KMS-11 (cell line): ENCODE measurements at regions not wholly inside any gene's neighbourhood (a gene's known extent, or its start where the extent isn't known, plus 50 kb on each side); places are given as distances from the start of the nearest gene placed in this dataset.

Experiments used
- H2AFZ ChIP-seq: fragments of 200-600 bp; sonication (generic); 2 replicates; pipeline ENCODE4 v1.6.1; 2016; ENCODE audit warnings: antibody characterized with exemption, mixed run types, low read depth
- H3K27ac ChIP-seq: fragments of 200-600 bp; sonication (generic); 2 replicates; pipeline ENCODE4 v1.6.1; 2016; ENCODE audit warnings: mild to moderate bottlenecking, mixed run types
- H3K27me3 ChIP-seq: fragments of 200-600 bp; sonication (generic); 2 replicates; pipeline ENCODE4 v1.6.1; 2017; ENCODE audit warnings: mild to moderate bottlenecking, low read depth, mixed run types, moderate library complexity; ENCODE audit not compliant: insufficient read depth
- H3K36me3 ChIP-seq: fragments of 200-600 bp; sonication (generic); 2 replicates; pipeline ENCODE4 v1.6.1; 2017; ENCODE audit warnings: mild to moderate bottlenecking, mixed run types; ENCODE audit not compliant: insufficient read depth
- H3K4me1 ChIP-seq: fragments of 200-600 bp; sonication (generic); 2 replicates; pipeline ENCODE4 v1.6.1; 2016; ENCODE audit warnings: mild to moderate bottlenecking, low read depth, mixed run types; ENCODE audit not compliant: poor library complexity, severe bottlenecking
- H3K4me2 ChIP-seq: fragments of 200-600 bp; sonication (generic); 2 replicates; pipeline ENCODE4 v1.7.0; 2016; ENCODE audit warnings: mild to moderate bottlenecking, mixed run types
- H3K4me3 ChIP-seq: fragments of 200-600 bp; sonication (generic); IDR thresholded peaks from 2 replicates; pipeline ENCODE4 v1.6.1; 2017; ENCODE audit warnings: low read depth, low read length, mixed read lengths; ENCODE audit not compliant: insufficient read depth
- H3K79me2 ChIP-seq: fragments of 200-600 bp; sonication (generic); 2 replicates; pipeline ENCODE4 v1.6.1; 2016; ENCODE audit warnings: low read depth, mixed run types; ENCODE audit not compliant: insufficient read depth
- H3K9ac ChIP-seq: fragments of 200-600 bp; sonication (generic); 2 replicates; pipeline ENCODE4 v1.6.1; 2016; ENCODE audit warnings: mild to moderate bottlenecking, mixed run types
- H4K20me1 ChIP-seq: fragments of 200-600 bp; sonication (generic); 2 replicates; pipeline ENCODE4 v1.6.1; 2016; ENCODE audit warnings: mild to moderate bottlenecking, mixed run types; ENCODE audit not compliant: insufficient read depth
- CTCF ChIP-seq: fragments of 200-600 bp; sonication (generic); conservative IDR thresholded peaks from 2 replicates; pipeline ENCODE4 v1.6.1; 2017; ENCODE audit warnings: low read depth, mild to moderate bottlenecking, antibody characterized with exemption, low read length, moderate library complexity, mixed read lengths

- H3K4me2 ChIP-seq, result no peak overlapping the region
- no peak overlapping the region for H2AFZ ChIP-seq
- no peaks in the 10 kb centered on the region for H3K36me3 ChIP-seq
- no peaks in the 10 kb centered on the region for H3K27me3 ChIP-seq
- no peak overlapping the region for H3K27ac ChIP-seq
- H4K20me1 ChIP-seq, result no peaks in the 10 kb centered on the region
- no peaks in the 10 kb centered on the region for H3K79me2 ChIP-seq
- TF ChIP-seq CTCF, result no peak
- H3K4me1 ChIP-seq, result no peaks in the 10 kb centered on the region
- no peak overlapping the region for H3K9ac ChIP-seq
- no peak overlapping the region for H3K4me3 ChIP-seq
Measured at GRCh38 chr2:123101434-123101833, 923.7 kb upstream of the CNTNAP5 start.

GRCh38 chr2:123103902-123104301 is 921.2 kb upstream of the CNTNAP5 start:
- H3K4me2 ChIP-seq, result no peak overlapping the region
- H3K36me3 ChIP-seq, result no peaks in the 10 kb centered on the region
- H3K27ac ChIP-seq, result no peak overlapping the region
- no peak overlapping the region for H2AFZ ChIP-seq
- TF ChIP-seq CTCF, result no peak
- H3K4me1 ChIP-seq, result no peaks in the 10 kb centered on the region
- no peak overlapping the region for H3K9ac ChIP-seq
- no peaks in the 10 kb centered on the region for H4K20me1 ChIP-seq
- no peaks in the 10 kb centered on the region for H3K79me2 ChIP-seq
- no peak overlapping the region for H3K4me3 ChIP-seq
- H3K27me3 ChIP-seq, result no peaks in the 10 kb centered on the region

GRCh38 chr2:123116595-123116994 is 908.5 kb upstream of the CNTNAP5 start:
- Histone ChIP-seq H3K27ac (no peak overlapping the region), H2AFZ (no peak overlapping the region), H3K4me3 (no peak overlapping the region), H4K20me1 (no peaks in the 10 kb centered on the region), H3K9ac (no peak overlapping the region), H3K79me2 (no peaks in the 10 kb centered on the region), H3K4me1 (no peaks in the 10 kb centered on the region), H3K27me3 (no peaks in the 10 kb centered on the region), H3K36me3 (no peaks in the 10 kb centered on the region), H3K4me2 (no peak overlapping the region)
- TF ChIP-seq CTCF, result no peak

- Histone ChIP-seq H2AFZ (no peak overlapping the region), H3K27ac (no peak overlapping the region), H3K9ac (no peak overlapping the region), H4K20me1 (no peaks in the 10 kb centered on the region), H3K4me3 (no peak overlapping the region), H3K4me1 (no peaks in the 10 kb centered on the region), H3K36me3 (no peaks in the 10 kb centered on the region), H3K4me2 (no peak overlapping the region), H3K27me3 (no peaks in the 10 kb centered on the region), H3K79me2 (no peaks in the 10 kb centered on the region)
- no peak for TF ChIP-seq CTCF
Measured at GRCh38 chr2:123127236-123127635, 897.9 kb upstream of the CNTNAP5 start.

GRCh38 chr2:123128951-123129350 is 896.1 kb upstream of the CNTNAP5 start:
- no peaks in the 10 kb centered on the region for H3K36me3 ChIP-seq
- no peaks in the 10 kb centered on the region for H4K20me1 ChIP-seq
- no peak overlapping the region for H3K4me2 ChIP-seq
- H3K4me3 ChIP-seq, result no peak overlapping the region
- H3K9ac ChIP-seq, result no peak overlapping the region
- no peaks in the 10 kb centered on the region for H3K4me1 ChIP-seq
- no peaks in the 10 kb centered on the region for H3K79me2 ChIP-seq
- no peak for TF ChIP-seq CTCF
- H3K27me3 ChIP-seq, result no peaks in the 10 kb centered on the region
- H2AFZ ChIP-seq, result no peak overlapping the region
- no peak overlapping the region for H3K27ac ChIP-seq
